NB4 (cell line): ENCODE measurements at regions not wholly inside any gene's neighbourhood (a gene's known extent, or its start where the extent isn't known, plus 50 kb on each side); places are given as distances from the start of the nearest gene placed in this dataset.

ENCODE experiments used
- POLR2A ChIP-seq: IDR thresholded peaks from 2 replicates; pipeline ENCODE4 v1.6.1; 2011; ENCODE audit warnings: mild to moderate bottlenecking; ENCODE audit not compliant: insufficient read length; ENCODE audit errors: extremely low read depth
- TF ChIP-seq, protein P1 (sequence below): IDR thresholded peaks from one replicate; pipeline ENCODE4 v1.5.1; 2012; ENCODE audit warnings: low read depth, low read length

DNA sequence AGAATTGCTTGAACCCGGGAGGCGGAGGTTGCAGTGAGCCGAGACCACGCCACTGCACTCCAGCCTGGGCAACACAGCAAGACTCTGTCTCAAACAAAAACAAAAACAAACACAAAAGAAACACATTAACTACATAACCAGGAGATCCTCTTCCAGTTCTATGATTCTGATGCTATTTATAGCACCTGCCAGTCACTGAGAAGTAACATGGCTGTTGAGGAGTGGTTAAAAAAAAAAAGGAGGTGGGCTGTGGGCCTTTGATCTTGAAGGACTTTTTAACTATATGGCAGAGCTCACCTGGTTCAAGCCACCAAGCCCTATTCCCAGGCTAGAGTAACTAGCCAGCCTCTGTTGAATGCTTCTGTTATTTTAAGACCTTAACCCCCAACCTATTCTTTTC lies 148.8 kb downstream of the ZBTB18 start:
- TF ChIP-seq, protein P1, sequence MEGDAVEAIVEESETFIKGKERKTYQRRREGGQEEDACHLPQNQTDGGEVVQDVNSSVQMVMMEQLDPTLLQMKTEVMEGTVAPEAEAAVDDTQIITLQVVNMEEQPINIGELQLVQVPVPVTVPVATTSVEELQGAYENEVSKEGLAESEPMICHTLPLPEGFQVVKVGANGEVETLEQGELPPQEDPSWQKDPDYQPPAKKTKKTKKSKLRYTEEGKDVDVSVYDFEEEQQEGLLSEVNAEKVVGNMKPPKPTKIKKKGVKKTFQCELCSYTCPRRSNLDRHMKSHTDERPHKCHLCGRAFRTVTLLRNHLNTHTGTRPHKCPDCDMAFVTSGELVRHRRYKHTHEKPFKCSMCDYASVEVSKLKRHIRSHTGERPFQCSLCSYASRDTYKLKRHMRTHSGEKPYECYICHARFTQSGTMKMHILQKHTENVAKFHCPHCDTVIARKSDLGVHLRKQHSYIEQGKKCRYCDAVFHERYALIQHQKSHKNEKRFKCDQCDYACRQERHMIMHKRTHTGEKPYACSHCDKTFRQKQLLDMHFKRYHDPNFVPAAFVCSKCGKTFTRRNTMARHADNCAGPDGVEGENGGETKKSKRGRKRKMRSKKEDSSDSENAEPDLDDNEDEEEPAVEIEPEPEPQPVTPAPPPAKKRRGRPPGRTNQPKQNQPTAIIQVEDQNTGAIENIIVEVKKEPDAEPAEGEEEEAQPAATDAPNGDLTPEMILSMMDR = no peak
- TF ChIP-seq POLR2A = no peak
